Fibroblast of skin of back (primary cell): ENCODE measurements at regions not wholly inside any gene's neighbourhood (a gene's known extent, or its start where the extent isn't known, plus 50 kb on each side); places are given as distances from the start of the nearest gene placed in this dataset.

Experiments
- DNase-seq: peaks from one replicate; pipeline ENCODE4 v3.0.0-alpha.2; 2013

GRCh38 chr1:73953586-73953985, 244.4 kb downstream of the LRRIQ3 start:
- no peak for DNase-seq

GRCh38 chr1:73953186-73953585, 244.8 kb downstream of the LRRIQ3 start:
- no peak for DNase-seq

- no peak for DNase-seq
Measured at GRCh38 chr1:73948055-73948454, 249.9 kb downstream of the LRRIQ3 start.

- no peak for DNase-seq
Measured at GRCh38 chr1:73947009-73947408, 251.0 kb downstream of the LRRIQ3 start.

GRCh38 chr1:73943270-73943669, 254.7 kb downstream of the LRRIQ3 start:
- DNase-seq: no peak

- DNase-seq: no peak
Measured at GRCh38 chr1:73930293-73930692, 267.7 kb downstream of the LRRIQ3 start.

- DNase-seq: no peak
Measured at GRCh38 chr1:73914951-73915350, 283.0 kb downstream of the LRRIQ3 start.

GRCh38 chr1:73913025-73913424, 285.0 kb downstream of the LRRIQ3 start:
- no peak for DNase-seq

GRCh38 chr1:73911849-73912248, 286.1 kb downstream of the LRRIQ3 start:
- no peak for DNase-seq

GRCh38 chr1:73910466-73910865, 287.5 kb downstream of the LRRIQ3 start:
- no peak for DNase-seq

- no peak for DNase-seq
Measured at GRCh38 chr1:73910062-73910461, 287.9 kb downstream of the LRRIQ3 start.

- no peak for DNase-seq
Measured at GRCh38 chr1:73909043-73909562, 288.9 kb downstream of the LRRIQ3 start.

- no peak for DNase-seq
Measured at GRCh38 chr1:73907051-73907450, 290.9 kb downstream of the LRRIQ3 start.

GRCh38 chr1:73903092-73903491, 294.9 kb downstream of the LRRIQ3 start:
- DNase-seq: no peak

- no peak for DNase-seq
Measured at GRCh38 chr1:73901738-73902137, 296.2 kb downstream of the LRRIQ3 start.

- no peak for DNase-seq
Measured at GRCh38 chr1:73899311-73899710, 298.7 kb downstream of the LRRIQ3 start.

- no peak for DNase-seq
Measured at GRCh38 chr1:73898540-73898939, 299.4 kb downstream of the LRRIQ3 start.

- DNase-seq: no peak
Measured at GRCh38 chr1:73887412-73887811, 310.6 kb downstream of the LRRIQ3 start.

- no peak for DNase-seq
Measured at GRCh38 chr1:73886716-73887115, 311.3 kb downstream of the LRRIQ3 start.

- no peak for DNase-seq
Measured at GRCh38 chr1:73874806-73875205, 323.2 kb downstream of the LRRIQ3 start.

- DNase-seq: no peak
Measured at GRCh38 chr1:73868810-73869336, 329.1 kb downstream of the LRRIQ3 start.

- no peak for DNase-seq
Measured at GRCh38 chr1:73862355-73862754, 335.6 kb downstream of the LRRIQ3 start.

GRCh38 chr1:73860421-73860950, 337.5 kb downstream of the LRRIQ3 start:
- no peak for DNase-seq

GRCh38 chr1:73859227-73859626, 338.7 kb downstream of the LRRIQ3 start:
- no peak for DNase-seq

- no peak for DNase-seq
Measured at GRCh38 chr1:73854527-73854926, 343.4 kb downstream of the LRRIQ3 start.
